ENCODE measurements at regions not wholly inside any gene's neighbourhood (a gene's known extent, or its start where the extent isn't known, plus 50 kb on each side); places are given as distances from the start of the nearest gene placed in this dataset.

GRCh38 chr4:141410839-141411238 lies 190.1 kb downstream of the ZNF330 start:
- H3K36me3 ChIP-seq (ENCODE audit: low read depth): no peaks in the 10 kb centered on the region
- H3K4me1 ChIP-seq (replicated peaks; ENCODE audit: insufficient read depth): no peaks in the 10 kb centered on the region
- H3K9me3 ChIP-seq (ENCODE audit: insufficient read depth, low read depth): peaks cover 4% of the 10 kb centered on the region; the same call in 1 of the 2 replicates
- H3K9me2 ChIP-seq (ENCODE audit: insufficient read depth): no peaks in the 10 kb centered on the region
- H3F3A ChIP-seq (ENCODE audit: insufficient read depth, low read depth): no peaks in the 10 kb centered on the region
- H3K4me3 ChIP-seq: no peak overlapping the region
- no peak for TF ChIP-seq EZH2 (IDR thresholded peaks at IDR 0.05; ENCODE audit: low read depth)
- no peak overlapping the region for H3K27ac ChIP-seq
- POLR2A ChIA-PET (ENCODE audit: unreplicated experiment): no interaction called here
- H3K4me2 ChIP-seq: no peak overlapping the region
- H3K27me3 ChIP-seq (ENCODE audit: insufficient read depth, low read depth): no peaks in the 10 kb centered on the region
- no peak overlapping the region for H2AFZ ChIP-seq
- CTCF ChIA-PET: no interaction called here
- H4K20me1 ChIP-seq (ENCODE audit: insufficient read depth): no peaks in the 10 kb centered on the region
- no peak for DNase-seq
- intact Hi-C loops (cut with micrococcal nuclease; ENCODE audit: unreplicated experiment): no loop called here
- no peaks in the 10 kb centered on the region for H3K79me2 ChIP-seq (ENCODE audit: low read depth)
- no TSS peak for BruUV-seq (replicated peaks)

GRCh38 chr4:141411936-141412335 lies 191.2 kb downstream of the ZNF330 start:
- TF ChIP-seq EZH2 (IDR thresholded peaks at IDR 0.05; ENCODE audit: low read depth) (no peak), CTCF (conservative IDR thresholded peaks at IDR 0.05) (no peak)
- DNase-seq: no peak
- H3K79me2 ChIP-seq (ENCODE audit: low read depth): no peaks in the 10 kb centered on the region
- H3K4me1 ChIP-seq (replicated peaks; ENCODE audit: insufficient read depth): no peaks in the 10 kb centered on the region
- no peak overlapping the region for H3K27ac ChIP-seq
- no peaks in the 10 kb centered on the region for H4K20me1 ChIP-seq (ENCODE audit: insufficient read depth)
- H3K9me2 ChIP-seq (ENCODE audit: insufficient read depth): no peaks in the 10 kb centered on the region
- BruUV-seq (replicated peaks): no TSS peak
- H3K36me3 ChIP-seq (ENCODE audit: low read depth): no peaks in the 10 kb centered on the region
- intact Hi-C loops (cut with micrococcal nuclease; ENCODE audit: unreplicated experiment): no loop called here
- no peak overlapping the region for H3K4me2 ChIP-seq
- H2AFZ ChIP-seq: no peak overlapping the region
- H3K9me3 ChIP-seq (ENCODE audit: insufficient read depth, low read depth): peaks cover 4% of the 10 kb centered on the region; the same call in 1 of the 2 replicates
- H3K27me3 ChIP-seq (ENCODE audit: insufficient read depth, low read depth): no peaks in the 10 kb centered on the region
- H3K4me3 ChIP-seq: no peak overlapping the region
- ChIA-PET POLR2A (ENCODE audit: unreplicated experiment) (no interaction called here), CTCF (no interaction called here)
- no peaks in the 10 kb centered on the region for H3F3A ChIP-seq (ENCODE audit: insufficient read depth, low read depth)

GRCh38 chr4:141413366-141413765 lies 192.7 kb downstream of the ZNF330 start:
- DNase-seq: no peak
- intact Hi-C loops (cut with micrococcal nuclease; ENCODE audit: unreplicated experiment): no loop called here
- H3K9me3 ChIP-seq (ENCODE audit: insufficient read depth, low read depth): peaks cover 4% of the 10 kb centered on the region; the same call in 1 of the 2 replicates
- no peaks in the 10 kb centered on the region for H3K36me3 ChIP-seq (ENCODE audit: low read depth)
- H3K27me3 ChIP-seq (ENCODE audit: insufficient read depth, low read depth): no peaks in the 10 kb centered on the region
- POLR2A ChIA-PET (ENCODE audit: unreplicated experiment): no interaction called here
- no peaks in the 10 kb centered on the region for H3K4me1 ChIP-seq (replicated peaks; ENCODE audit: insufficient read depth)
- CTCF ChIA-PET: no interaction called here
- BruUV-seq (replicated peaks): no TSS peak
- no peaks in the 10 kb centered on the region for H3K79me2 ChIP-seq (ENCODE audit: low read depth)
- no peak overlapping the region for H3K27ac ChIP-seq
- no peaks in the 10 kb centered on the region for H3K9me2 ChIP-seq (ENCODE audit: insufficient read depth)
- H3F3A ChIP-seq (ENCODE audit: insufficient read depth, low read depth): no peaks in the 10 kb centered on the region
- TF ChIP-seq EZH2 (IDR thresholded peaks at IDR 0.05; ENCODE audit: low read depth) (no peak), CTCF (conservative IDR thresholded peaks at IDR 0.05) (no peak)
- H3K4me3 ChIP-seq: no peak overlapping the region
- H2AFZ ChIP-seq: no peak overlapping the region
- no peaks in the 10 kb centered on the region for H4K20me1 ChIP-seq (ENCODE audit: insufficient read depth)
- H3K4me2 ChIP-seq: no peak overlapping the region

- DNase-seq: no peak
- no peaks in the 10 kb centered on the region for H3K27me3 ChIP-seq (ENCODE audit: insufficient read depth, low read depth)
- BruUV-seq (replicated peaks): no TSS peak
- no peaks in the 10 kb centered on the region for H3K36me3 ChIP-seq (ENCODE audit: low read depth)
- H3K9me3 ChIP-seq (ENCODE audit: insufficient read depth, low read depth): no peaks in the 10 kb centered on the region
- no peak for TF ChIP-seq EZH2 (IDR thresholded peaks at IDR 0.05; ENCODE audit: low read depth)
- no peak for TF ChIP-seq CTCF (conservative IDR thresholded peaks at IDR 0.05)
- no peaks in the 10 kb centered on the region for H3K79me2 ChIP-seq (ENCODE audit: low read depth)
- H4K20me1 ChIP-seq (ENCODE audit: insufficient read depth): no peaks in the 10 kb centered on the region
- H3K27ac ChIP-seq: no peak overlapping the region
- POLR2A ChIA-PET (ENCODE audit: unreplicated experiment): no interaction called here
- H3K4me3 ChIP-seq: no peak overlapping the region
- no peaks in the 10 kb centered on the region for H3K4me1 ChIP-seq (replicated peaks; ENCODE audit: insufficient read depth)
- intact Hi-C loops (cut with micrococcal nuclease; ENCODE audit: unreplicated experiment): no loop called here
- no peaks in the 10 kb centered on the region for H3F3A ChIP-seq (ENCODE audit: insufficient read depth, low read depth)
- H3K9me2 ChIP-seq (ENCODE audit: insufficient read depth): 0 out of 2 replicates have a peak, but pooled peaks cover 3% of the 10 kb centered on the region
- H2AFZ ChIP-seq: no peak overlapping the region
- H3K4me2 ChIP-seq: no peak overlapping the region
- CTCF ChIA-PET: no interaction called here
Measured at GRCh38 chr4:141415651-141416050, 195.0 kb downstream of the ZNF330 start.
